LNCAP (cell line): ENCODE measurements at regions not wholly inside any gene's neighbourhood (a gene's known extent, or its start where the extent isn't known, plus 50 kb on each side); places are given as distances from the start of the nearest gene placed in this dataset.

Experiments
- TF ChIP-seq, protein P1 (sequence below): fragments of 450-650 bp; IDR thresholded peaks from 2 replicates; pipeline ENCODE4 v1.5.1; 2017; ENCODE audit warnings: mild to moderate bottlenecking

- TF ChIP-seq, protein P1, sequence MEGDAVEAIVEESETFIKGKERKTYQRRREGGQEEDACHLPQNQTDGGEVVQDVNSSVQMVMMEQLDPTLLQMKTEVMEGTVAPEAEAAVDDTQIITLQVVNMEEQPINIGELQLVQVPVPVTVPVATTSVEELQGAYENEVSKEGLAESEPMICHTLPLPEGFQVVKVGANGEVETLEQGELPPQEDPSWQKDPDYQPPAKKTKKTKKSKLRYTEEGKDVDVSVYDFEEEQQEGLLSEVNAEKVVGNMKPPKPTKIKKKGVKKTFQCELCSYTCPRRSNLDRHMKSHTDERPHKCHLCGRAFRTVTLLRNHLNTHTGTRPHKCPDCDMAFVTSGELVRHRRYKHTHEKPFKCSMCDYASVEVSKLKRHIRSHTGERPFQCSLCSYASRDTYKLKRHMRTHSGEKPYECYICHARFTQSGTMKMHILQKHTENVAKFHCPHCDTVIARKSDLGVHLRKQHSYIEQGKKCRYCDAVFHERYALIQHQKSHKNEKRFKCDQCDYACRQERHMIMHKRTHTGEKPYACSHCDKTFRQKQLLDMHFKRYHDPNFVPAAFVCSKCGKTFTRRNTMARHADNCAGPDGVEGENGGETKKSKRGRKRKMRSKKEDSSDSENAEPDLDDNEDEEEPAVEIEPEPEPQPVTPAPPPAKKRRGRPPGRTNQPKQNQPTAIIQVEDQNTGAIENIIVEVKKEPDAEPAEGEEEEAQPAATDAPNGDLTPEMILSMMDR: no peak
These were observed 297.5 kb upstream of the FERMT1 start for GRCh38 chr20:6420336-6420735.

DNA sequence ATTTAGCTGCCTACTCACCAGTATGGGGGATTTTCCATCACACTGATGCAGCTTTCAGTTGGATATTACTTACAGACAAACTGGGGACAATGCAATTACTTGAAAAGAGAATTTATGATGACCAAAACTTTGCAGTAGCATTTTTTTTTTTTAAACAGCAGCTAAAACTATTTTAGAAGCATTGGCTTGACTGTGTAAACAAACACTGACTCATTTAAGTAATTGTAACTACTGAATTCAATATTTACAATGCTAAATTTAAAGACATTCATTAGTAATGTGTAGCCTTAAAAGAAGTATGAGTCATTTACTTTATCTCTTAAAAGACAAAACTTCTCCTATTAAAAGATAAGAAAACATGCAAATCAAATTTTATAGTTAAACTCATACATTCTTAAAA lies 295.9 kb upstream of the FERMT1 start:
- TF ChIP-seq, protein P1: no peak

GRCh38 chr20:6416371-6416770 lies 293.5 kb upstream of the FERMT1 start:
- TF ChIP-seq, protein P1: no peak; the same call in 1 of the 2 replicates

- TF ChIP-seq, protein P1: no peak
These were observed 288.8 kb upstream of the FERMT1 start for GRCh38 chr20:6411651-6412050.

- TF ChIP-seq, protein P1: no peak
These were observed 287.9 kb upstream of the FERMT1 start for GRCh38 chr20:6410721-6411120.

DNA sequence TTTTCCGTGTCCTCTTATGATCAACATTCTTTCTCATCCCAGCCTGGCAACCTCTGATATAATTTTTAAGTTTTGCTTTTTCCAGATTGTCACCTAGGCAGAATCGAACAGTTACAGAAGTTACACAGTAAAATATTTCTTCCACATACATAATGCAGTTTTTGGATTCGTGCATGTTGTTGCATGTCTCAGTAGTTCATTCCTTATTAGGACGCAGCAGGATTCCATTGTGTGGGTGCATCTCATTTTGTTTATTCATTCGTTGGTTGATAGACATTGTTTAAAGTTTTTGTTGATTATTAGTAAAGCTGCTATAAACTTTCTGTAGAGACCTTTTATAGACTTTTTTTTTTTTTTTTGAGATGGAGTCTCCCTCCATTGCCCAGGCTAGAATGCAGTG lies 284.3 kb upstream of the FERMT1 start:
- TF ChIP-seq, protein P1: no peak

- TF ChIP-seq, protein P1: no peak
These were observed 279.2 kb upstream of the FERMT1 start for GRCh38 chr20:6401893-6402557.

- TF ChIP-seq, protein P1: no peak
These were observed 274.3 kb upstream of the FERMT1 start for GRCh38 chr20:6397115-6397514.
